DND-41 (cell line): ENCODE measurements at regions not wholly inside any gene's neighbourhood (a gene's known extent, or its start where the extent isn't known, plus 50 kb on each side); places are given as distances from the start of the nearest gene placed in this dataset.

Experiments used
- ATAC-seq: fragments of 200-7000 bp; cut with Tn5 transposase; 3 replicates; pipeline ENCODE4 v1.9.1; 2021; ENCODE audit warnings: low read depth; ENCODE audit not compliant: insufficient read depth
- DNase-seq: peaks from one replicate; pipeline ENCODE4 v3.0.0-alpha.2; 2020
- H2AFZ ChIP-seq: 2 replicates; pipeline ENCODE4 v1.6.0; 2012; ENCODE audit warnings: low read depth, low read length
- H3K27ac ChIP-seq: 2 replicates; pipeline ENCODE4 v1.5.1; 2012; ENCODE audit warnings: low read length, inconsistent platforms
- H3K27me3 ChIP-seq: fragments of 200-600 bp; sonication (generic); 2 replicates; pipeline ENCODE4 v1.6.0; 2012; ENCODE audit warnings: low read length, mild to moderate bottlenecking, inconsistent platforms; ENCODE audit not compliant: insufficient read depth, poor library complexity
- H3K36me3 ChIP-seq: 2 replicates; pipeline ENCODE4 v1.5.1; 2012; ENCODE audit warnings: low read length, inconsistent platforms; ENCODE audit not compliant: insufficient read depth
- H3K4me1 ChIP-seq: 2 replicates; pipeline ENCODE4 v1.5.1; 2012; ENCODE audit warnings: mild to moderate bottlenecking, low read length; ENCODE audit not compliant: insufficient read depth
- H3K4me2 ChIP-seq: 2 replicates; pipeline ENCODE4 v1.6.0; 2012; ENCODE audit warnings: mild to moderate bottlenecking, moderate library complexity, low read length, inconsistent platforms; ENCODE audit not compliant: insufficient read depth
- H3K4me3 ChIP-seq, 2 experiments: fragments of 200-600 bp in 1 of 2; shearing (Covaris generic) in 1 of 2; 2 replicates each; pipeline ENCODE4 v1.5.1; 2012 to 2016; ENCODE audit warnings: inconsistent platforms in 2 of 2, low read length in 2 of 2, mild to moderate bottlenecking in 2 of 2, low read depth in 1 of 2, moderate library complexity in 1 of 2
- H3K79me2 ChIP-seq: 2 replicates; pipeline ENCODE4 v1.6.0; 2012; ENCODE audit warnings: low read length, inconsistent platforms; ENCODE audit not compliant: insufficient read depth
- H3K9ac ChIP-seq: 2 replicates; pipeline ENCODE4 v1.6.0; 2012; ENCODE audit warnings: low read depth, mild to moderate bottlenecking, inconsistent platforms, low read length, moderate library complexity
- H3K9me3 ChIP-seq: 2 replicates; pipeline ENCODE4 v1.5.1; 2012; ENCODE audit warnings: low read length, moderate library complexity, mild to moderate bottlenecking, inconsistent platforms; ENCODE audit not compliant: insufficient read depth, severe bottlenecking
- H4K20me1 ChIP-seq: 2 replicates; pipeline ENCODE4 v1.6.0; 2012; ENCODE audit warnings: low read length; ENCODE audit not compliant: insufficient read depth
- CTCF ChIP-seq: IDR thresholded peaks from 2 replicates; pipeline ENCODE4 v1.5.1; 2012; ENCODE audit warnings: borderline replicate concordance, low read length, moderate library complexity, mild to moderate bottlenecking; ENCODE audit not compliant: poor library complexity, severe bottlenecking; ENCODE audit errors: extremely low read depth
- EZH2 ChIP-seq: IDR thresholded peaks from 3 replicates; pipeline ENCODE4 v1.6.1; 2012; ENCODE audit warnings: borderline replicate concordance, low read depth, mild to moderate bottlenecking, moderate library complexity, low read length, inconsistent platforms; ENCODE audit not compliant: severe bottlenecking

DNA sequence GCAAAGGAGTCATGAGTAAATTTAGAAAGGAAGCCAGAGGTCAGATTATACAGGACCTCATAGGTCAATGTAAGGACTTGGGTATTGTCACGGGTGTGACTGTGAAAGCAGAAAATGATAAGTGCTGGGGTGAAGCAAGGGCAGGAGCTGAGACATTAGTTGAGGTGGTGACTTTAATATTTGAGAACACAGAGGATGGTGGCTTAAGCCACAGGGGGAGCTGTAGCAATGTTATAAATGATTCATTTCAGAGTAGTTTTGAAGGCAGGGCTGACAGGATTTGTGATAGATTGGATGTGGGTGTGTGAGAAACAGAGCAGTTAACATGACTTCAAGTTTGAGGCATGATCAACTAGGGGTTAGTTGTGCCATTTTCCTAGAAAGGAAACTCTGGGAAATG lies 659.9 kb downstream of the EPM2A start:
- no peaks in the 10 kb centered on the region for H3K79me2 ChIP-seq
- no peak overlapping the region for H3K9ac ChIP-seq
- peaks cover 2% of the 10 kb centered on the region for H3K9me3 ChIP-seq
- no peak overlapping the region for H2AFZ ChIP-seq
- no peaks in the 10 kb centered on the region for H3K36me3 ChIP-seq
- H3K4me1 ChIP-seq: no peaks in the 10 kb centered on the region
- DNase-seq: no peak
- H3K4me3 ChIP-seq: no peak overlapping the region
- no peaks in the 10 kb centered on the region for H4K20me1 ChIP-seq
- no peak overlapping the region for H3K4me2 ChIP-seq
- TF ChIP-seq EZH2 (no peak), CTCF (no peak)
- H3K27ac ChIP-seq: no peak overlapping the region
- H3K27me3 ChIP-seq: no peaks in the 10 kb centered on the region
- ATAC-seq: no peak

- DNase-seq (no peak), ATAC-seq (no peak)
- H2AFZ ChIP-seq: no peak overlapping the region
- H3K79me2 ChIP-seq: no peaks in the 10 kb centered on the region
- no peak overlapping the region for H3K9ac ChIP-seq
- no peaks in the 10 kb centered on the region for H3K27me3 ChIP-seq
- H4K20me1 ChIP-seq: no peaks in the 10 kb centered on the region
- H3K4me2 ChIP-seq: no peak overlapping the region
- no peak overlapping the region for H3K27ac ChIP-seq
- no peak overlapping the region for H3K4me3 ChIP-seq
- H3K4me1 ChIP-seq: no peaks in the 10 kb centered on the region
- peaks cover 2% of the 10 kb centered on the region for H3K9me3 ChIP-seq
- TF ChIP-seq CTCF: no peak
- H3K36me3 ChIP-seq: no peaks in the 10 kb centered on the region
Observed at GRCh38 chr6:145076115-145076841, 659.0 kb downstream of the EPM2A start.

- no peak overlapping the region for H3K27ac ChIP-seq
- H3K4me2 ChIP-seq: no peak overlapping the region
- H3K9ac ChIP-seq: no peak overlapping the region
- no peaks in the 10 kb centered on the region for H3K27me3 ChIP-seq
- TF ChIP-seq CTCF: no peak
- no peak for TF ChIP-seq EZH2
- H2AFZ ChIP-seq: no peak overlapping the region
- H3K79me2 ChIP-seq: no peaks in the 10 kb centered on the region
- H3K36me3 ChIP-seq: no peaks in the 10 kb centered on the region
- no peak for DNase-seq
- H3K4me1 ChIP-seq: no peaks in the 10 kb centered on the region
- H3K4me3 ChIP-seq: no peak overlapping the region
- H3K9me3 ChIP-seq: no peaks in the 10 kb centered on the region
- no peaks in the 10 kb centered on the region for H4K20me1 ChIP-seq
- ATAC-seq: no peak
Observed at GRCh38 chr6:145077382-145077781, 657.9 kb downstream of the EPM2A start.

- H3K27ac ChIP-seq: no peak overlapping the region
- no peak overlapping the region for H2AFZ ChIP-seq
Observed at GRCh38 chr6:145080651-145081050, 654.7 kb downstream of the EPM2A start.

More at GRCh38 chr6:145080651-145081050, 654.7 kb downstream of the EPM2A start:
- Histone ChIP-seq H3K9ac (no peak overlapping the region), H4K20me1 (no peaks in the 10 kb centered on the region), H3K27me3 (no peaks in the 10 kb centered on the region), H3K36me3 (no peaks in the 10 kb centered on the region), H3K4me2 (no peak overlapping the region), H3K4me1 (no peaks in the 10 kb centered on the region), H3K4me3 (no peak overlapping the region), H3K79me2 (no peaks in the 10 kb centered on the region), H3K9me3 (no peaks in the 10 kb centered on the region)
- no peak for ATAC-seq
- no peak for DNase-seq
- TF ChIP-seq EZH2 (no peak), CTCF (no peak)
